Right lobe of liver (tissue), 4 donors: ENCODE measurements at regions not wholly inside any gene's neighbourhood (a gene's known extent, or its start where the extent isn't known, plus 50 kb on each side); places are given as distances from the start of the nearest gene placed in this dataset.

Experiments used
- CTCF ChIP-seq, 4 donors: fragments of 200-600 bp in 3 of 4; fragments of 450-650 bp in 1 of 4; IDR thresholded peaks; one replicate each; pipeline versions ENCODE4 v1.5.1 to v1.8.0; 2016 to 2022; ENCODE audit warnings: antibody characterized with exemption in 4 of 4, mild to moderate bottlenecking in 2 of 4
- POLR2A ChIP-seq: fragments of 450-650 bp; IDR thresholded peaks from one replicate; pipeline ENCODE4 v1.6.1; 2017; ENCODE audit warnings: antibody characterized with exemption, mild to moderate bottlenecking
- donor health status: DM: no; HTN: no; CAD: no.
- donor health status: DM: no; HTN: no; CAD: no.
- donor health status: DM: no; HTN: yes; CAD: no.

GRCh38 chr9:79131246-79131774 lies 440.5 kb upstream of the TLE4 start:
- TF ChIP-seq CTCF (IDR thresholded peaks at IDR 0.05) (no peak), POLR2A (no peak)
